Nephron progenitor cell (in vitro differentiated cells): ENCODE measurements at regions not wholly inside any gene's neighbourhood (a gene's known extent, or its start where the extent isn't known, plus 50 kb on each side); places are given as distances from the start of the nearest gene placed in this dataset.

Experiments
- DNase-seq: peaks from one replicate; pipeline ENCODE4 v3.0.0; 2021
- H3K27ac Mint-ChIP-seq: 2 replicates; pipeline ENCODE4 v1.8.0; 2021; ENCODE audit warnings: mild to moderate bottlenecking, moderate library complexity, mixed read lengths
- H3K27me3 Mint-ChIP-seq: 2 replicates; pipeline ENCODE4 v1.8.0; 2021; ENCODE audit warnings: mild to moderate bottlenecking, low read depth, mixed read lengths; ENCODE audit not compliant: poor library complexity
- H3K36me3 Mint-ChIP-seq: 2 replicates; pipeline ENCODE4 v1.8.0; 2021; ENCODE audit warnings: low read depth, mixed read lengths
- H3K4me1 Mint-ChIP-seq: 2 replicates; pipeline ENCODE4 v1.8.0; 2021; ENCODE audit warnings: mixed read lengths
- H3K4me3 Mint-ChIP-seq: 2 replicates; pipeline ENCODE4 v1.8.0; 2021; ENCODE audit warnings: mild to moderate bottlenecking, moderate library complexity, mixed read lengths
- H3K9me3 Mint-ChIP-seq: 2 replicates; pipeline ENCODE4 v1.8.0; 2021; ENCODE audit warnings: mild to moderate bottlenecking, moderate library complexity, mixed read lengths
- TF ChIP-seq, protein P1 (sequence below): fragments of 200-600 bp; sonication (generic); IDR thresholded peaks from 2 replicates; pipeline ENCODE4 v1.5.0; 2021; ENCODE audit warnings: antibody characterized with exemption

DNA sequence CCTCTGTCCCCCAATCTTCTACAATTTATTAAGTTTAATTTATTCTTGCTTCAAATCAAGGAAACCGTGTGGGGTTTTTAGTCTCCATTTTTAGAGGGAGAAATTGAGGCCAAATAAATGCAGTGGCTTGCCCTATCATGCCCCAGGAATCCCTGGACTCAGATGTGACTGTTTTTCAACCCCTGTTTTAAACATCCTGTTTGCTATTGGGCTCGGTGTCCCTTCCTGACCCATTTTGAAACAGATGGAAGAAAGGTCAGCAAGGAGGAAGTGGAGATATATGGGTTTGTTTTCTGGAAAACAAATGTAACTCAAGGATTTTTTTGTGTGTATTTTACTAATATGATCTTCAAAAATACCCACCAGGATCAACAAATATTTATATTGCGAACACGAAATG lies 84.7 kb downstream of the DACT1 start:
- no peak for DNase-seq
- Mint-ChIP-seq H3K4me3 (no peak overlapping the region), H3K27ac (no peak overlapping the region), H3K9me3 (no peaks in the 10 kb centered on the region), H3K4me1 (peaks cover 22% of the 10 kb centered on the region), H3K36me3 (no peaks in the 10 kb centered on the region), H3K27me3 (peaks cover 9% of the 10 kb centered on the region)
- TF ChIP-seq, protein P1, sequence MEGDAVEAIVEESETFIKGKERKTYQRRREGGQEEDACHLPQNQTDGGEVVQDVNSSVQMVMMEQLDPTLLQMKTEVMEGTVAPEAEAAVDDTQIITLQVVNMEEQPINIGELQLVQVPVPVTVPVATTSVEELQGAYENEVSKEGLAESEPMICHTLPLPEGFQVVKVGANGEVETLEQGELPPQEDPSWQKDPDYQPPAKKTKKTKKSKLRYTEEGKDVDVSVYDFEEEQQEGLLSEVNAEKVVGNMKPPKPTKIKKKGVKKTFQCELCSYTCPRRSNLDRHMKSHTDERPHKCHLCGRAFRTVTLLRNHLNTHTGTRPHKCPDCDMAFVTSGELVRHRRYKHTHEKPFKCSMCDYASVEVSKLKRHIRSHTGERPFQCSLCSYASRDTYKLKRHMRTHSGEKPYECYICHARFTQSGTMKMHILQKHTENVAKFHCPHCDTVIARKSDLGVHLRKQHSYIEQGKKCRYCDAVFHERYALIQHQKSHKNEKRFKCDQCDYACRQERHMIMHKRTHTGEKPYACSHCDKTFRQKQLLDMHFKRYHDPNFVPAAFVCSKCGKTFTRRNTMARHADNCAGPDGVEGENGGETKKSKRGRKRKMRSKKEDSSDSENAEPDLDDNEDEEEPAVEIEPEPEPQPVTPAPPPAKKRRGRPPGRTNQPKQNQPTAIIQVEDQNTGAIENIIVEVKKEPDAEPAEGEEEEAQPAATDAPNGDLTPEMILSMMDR, result no peak

DNA sequence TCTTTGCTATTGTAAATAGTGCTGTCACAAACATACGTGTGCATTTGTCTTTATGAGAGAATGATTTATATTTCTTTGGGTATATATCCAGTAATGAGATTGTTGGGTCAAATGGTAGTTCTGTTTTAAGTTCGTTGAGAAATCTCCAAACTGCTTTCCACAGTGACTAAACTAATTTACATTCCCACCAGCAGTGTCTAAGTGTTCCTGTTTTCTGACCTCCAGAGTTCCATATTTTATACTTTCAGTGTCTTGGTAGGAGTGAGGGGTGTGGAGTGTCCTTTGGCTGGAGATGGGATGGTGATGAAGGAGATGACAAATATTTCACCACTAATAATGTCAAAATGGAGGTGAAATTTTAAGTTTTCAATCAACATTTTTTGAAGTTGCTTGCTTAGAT lies 86.4 kb downstream of the DACT1 start:
- Mint-ChIP-seq H3K27ac (no peak overlapping the region), H3K27me3 (peaks cover 9% of the 10 kb centered on the region), H3K36me3 (no peaks in the 10 kb centered on the region), H3K9me3 (no peaks in the 10 kb centered on the region), H3K4me1 (peaks cover 16% of the 10 kb centered on the region), H3K4me3 (no peak overlapping the region)
- TF ChIP-seq, protein P1, result no peak
- DNase-seq, result no peak

DNA sequence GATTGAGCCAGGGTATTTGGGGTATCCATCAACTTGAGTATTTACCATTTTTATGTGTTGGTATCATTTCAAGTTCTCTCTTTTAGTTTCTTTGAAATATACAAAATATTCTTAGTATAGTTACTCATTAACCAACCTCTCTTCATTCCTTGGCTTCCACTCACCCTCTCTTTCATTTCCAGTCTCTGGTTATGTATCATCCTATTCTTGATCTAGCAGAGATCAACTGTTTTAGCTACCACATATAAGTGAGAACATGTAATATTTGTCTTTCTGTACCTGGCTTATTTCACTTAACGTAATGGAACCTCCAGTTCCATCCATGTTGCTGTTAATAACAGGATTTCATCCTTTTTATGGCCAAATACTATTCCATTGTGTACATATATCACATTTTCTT lies 86.9 kb downstream of the DACT1 start:
- TF ChIP-seq, protein P1, result no peak
- H3K27ac Mint-ChIP-seq, result no peak overlapping the region
- H3K27me3 Mint-ChIP-seq, result peaks cover 8% of the 10 kb centered on the region

DNA sequence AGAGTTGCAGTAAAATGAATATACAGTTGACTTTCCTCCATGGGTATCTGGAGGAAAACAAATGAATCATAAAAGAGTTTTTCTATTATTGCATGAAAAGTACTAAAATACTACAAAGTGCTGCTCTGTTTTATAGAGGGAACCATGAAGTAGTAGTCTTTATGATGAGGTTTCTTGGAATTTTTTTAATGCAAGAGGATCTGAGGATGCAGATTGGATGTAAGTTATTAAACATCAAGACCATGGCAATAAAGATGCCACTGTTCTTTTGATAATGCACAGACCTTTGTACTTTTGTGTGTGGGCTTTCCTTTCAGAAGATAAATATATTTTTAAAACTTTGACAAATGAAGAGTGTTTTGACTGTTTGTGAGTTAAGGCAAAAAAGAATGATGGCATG lies 87.5 kb downstream of the DACT1 start:
- Mint-ChIP-seq H3K27ac (no peak overlapping the region), H3K36me3 (no peaks in the 10 kb centered on the region), H3K27me3 (peaks cover 6% of the 10 kb centered on the region), H3K4me3 (no peak overlapping the region), H3K9me3 (no peaks in the 10 kb centered on the region), H3K4me1 (peaks cover 16% of the 10 kb centered on the region)
- no peak for DNase-seq
- TF ChIP-seq, protein P1, result no peak

More for the DNA sequence above, 86.9 kb downstream of the DACT1 start:
- no peaks in the 10 kb centered on the region for H3K9me3 Mint-ChIP-seq
- H3K36me3 Mint-ChIP-seq, result no peaks in the 10 kb centered on the region
- peaks cover 16% of the 10 kb centered on the region for H3K4me1 Mint-ChIP-seq
- no peak for DNase-seq
- H3K4me3 Mint-ChIP-seq, result no peak overlapping the region

DNA sequence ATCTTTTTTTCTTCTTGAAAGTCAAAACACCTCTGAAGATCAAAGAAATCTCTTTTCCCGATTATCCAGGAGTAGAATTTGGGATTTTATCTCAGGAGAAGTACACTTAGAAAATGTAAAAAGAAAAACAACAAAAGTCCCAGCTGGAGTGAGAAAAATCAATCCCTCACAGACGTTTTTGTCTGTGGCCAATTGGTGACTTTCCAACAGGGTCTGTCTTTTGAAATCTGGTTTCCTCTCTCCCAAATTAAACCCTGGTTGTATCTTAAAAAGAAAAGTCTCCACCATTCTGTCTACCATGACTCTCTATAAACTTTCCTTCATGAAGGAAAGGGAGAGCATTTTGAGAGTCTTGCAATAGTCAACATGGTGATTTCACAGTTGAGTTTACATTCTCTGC lies 88.1 kb downstream of the DACT1 start:
- Mint-ChIP-seq H3K27ac (no peak overlapping the region), H3K4me3 (no peak overlapping the region), H3K36me3 (no peaks in the 10 kb centered on the region), H3K9me3 (no peaks in the 10 kb centered on the region), H3K27me3 (peaks cover 6% of the 10 kb centered on the region), H3K4me1 (peaks cover 21% of the 10 kb centered on the region)
- TF ChIP-seq, protein P1, result no peak
- no peak for DNase-seq

DNA sequence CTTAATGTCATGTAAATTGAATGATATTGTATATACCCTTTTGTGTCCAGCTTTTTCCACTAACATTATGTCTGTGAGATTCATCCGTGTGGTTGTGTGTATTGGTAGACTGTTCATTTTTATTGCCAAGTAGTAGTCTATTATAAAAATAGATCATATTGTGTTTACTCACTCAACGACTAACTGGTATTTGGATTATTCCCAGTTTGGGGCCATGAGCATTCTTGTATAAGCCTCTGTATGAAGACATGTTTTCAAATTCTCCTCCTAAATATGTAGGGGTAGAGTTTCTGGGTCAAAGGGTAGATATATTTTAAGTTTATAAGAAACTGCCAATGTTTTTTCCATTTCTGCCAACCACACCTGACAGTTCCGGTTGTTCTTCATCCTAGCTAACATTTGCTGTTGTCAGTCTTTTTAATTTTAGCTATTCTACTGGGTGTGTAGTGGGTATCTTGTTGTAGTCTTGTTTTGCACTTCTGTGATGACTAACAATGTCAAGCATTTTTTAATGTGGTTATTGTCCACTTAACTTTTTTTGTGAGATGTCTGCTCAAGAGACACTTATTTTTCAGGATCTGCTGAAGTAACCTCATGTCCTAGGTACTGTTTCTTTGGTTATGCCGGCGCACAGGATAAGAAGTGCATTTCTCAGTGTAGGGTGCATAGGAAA lies 93.2 kb downstream of the DACT1 start:
- no peak for DNase-seq
- no peak overlapping the region for H3K4me3 Mint-ChIP-seq
- H3K4me1 Mint-ChIP-seq, result peaks cover 40% of the 10 kb centered on the region
- no peaks in the 10 kb centered on the region for H3K36me3 Mint-ChIP-seq
- no peaks in the 10 kb centered on the region for H3K27me3 Mint-ChIP-seq
- H3K27ac Mint-ChIP-seq, result no peak overlapping the region
- TF ChIP-seq, protein P1, result no peak
- no peaks in the 10 kb centered on the region for H3K9me3 Mint-ChIP-seq
